Adrenal gland (tissue), 5 donors: ENCODE measurements at regions not wholly inside any gene's neighbourhood (a gene's known extent, or its start where the extent isn't known, plus 50 kb on each side); places are given as distances from the start of the nearest gene placed in this dataset.

Experiments
- CTCF ChIP-seq, 6 experiments: fragments of 450-650 bp in 4 of 6; fragments of 200-600 bp in 2 of 6; sonication (generic) in 1 of 6; IDR thresholded peaks; 1 replicate in 5 of 6; 2 replicates in 1 of 6; pipeline versions ENCODE4 v1.5.1 to v1.8.0; 2016 to 2021; ENCODE audit warnings: antibody characterized with exemption in 6 of 6, mild to moderate bottlenecking in 2 of 6, moderate library complexity in 1 of 6
- POLR2A ChIP-seq, 2 donors: fragments of 450-650 bp; IDR thresholded peaks; one replicate each; pipeline ENCODE4 v1.6.1; 2017; ENCODE audit warnings: antibody characterized with exemption in 2 of 2, mild to moderate bottlenecking in 2 of 2, moderate library complexity in 1 of 2
- donor health status: DM: no; HTN: no; CAD: no.

- TF ChIP-seq CTCF (IDR thresholded peaks at IDR 0.05), result no peak
- no peak for TF ChIP-seq POLR2A (IDR thresholded peaks at IDR 0.05)
These were observed 243.1 kb upstream of the TENM3 start for GRCh38 chr4:182000077-182000476.
